ENCODE measurements at regions not wholly inside any gene's neighbourhood (a gene's known extent, or its start where the extent isn't known, plus 50 kb on each side); places are given as distances from the start of the nearest gene placed in this dataset.

DNA sequence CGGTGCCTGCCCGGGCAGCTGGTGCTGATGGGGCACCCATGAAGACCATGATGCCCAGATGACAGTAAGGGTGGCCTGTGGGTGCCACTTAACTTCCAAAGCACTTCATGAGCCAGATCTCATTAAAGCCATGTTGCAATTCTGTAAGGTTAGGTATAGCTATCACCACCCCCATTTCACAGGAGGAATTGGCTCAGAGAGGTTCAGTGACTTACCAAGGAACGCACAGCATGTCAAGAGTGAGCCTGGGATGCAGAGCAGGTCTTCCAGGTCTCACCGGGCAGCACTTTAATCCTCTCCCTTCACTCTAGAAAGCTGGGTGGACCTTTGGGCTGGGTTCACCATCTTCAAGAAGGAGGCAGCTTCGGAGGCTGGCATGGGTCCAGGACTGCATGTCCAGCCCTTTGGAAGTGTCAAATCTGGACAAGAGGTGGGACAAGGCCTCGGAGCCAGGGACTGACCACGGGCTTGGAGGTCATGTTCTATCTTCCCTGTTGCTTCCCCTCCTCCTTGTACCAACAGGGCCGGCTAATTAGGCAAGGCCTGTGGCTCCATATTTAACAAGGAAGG is 189.8 kb downstream of the URI1 start:
- Histone ChIP-seq H3K9me3 (no peaks in the 10 kb centered on the region), H3K27ac (no peak overlapping the region), H3K27me3 (no peaks in the 10 kb centered on the region), H3K4me3 (no peak overlapping the region), H3K36me3 (no peaks in the 10 kb centered on the region), H3K4me1 (no peaks in the 10 kb centered on the region)
- TF ChIP-seq, protein P1, sequence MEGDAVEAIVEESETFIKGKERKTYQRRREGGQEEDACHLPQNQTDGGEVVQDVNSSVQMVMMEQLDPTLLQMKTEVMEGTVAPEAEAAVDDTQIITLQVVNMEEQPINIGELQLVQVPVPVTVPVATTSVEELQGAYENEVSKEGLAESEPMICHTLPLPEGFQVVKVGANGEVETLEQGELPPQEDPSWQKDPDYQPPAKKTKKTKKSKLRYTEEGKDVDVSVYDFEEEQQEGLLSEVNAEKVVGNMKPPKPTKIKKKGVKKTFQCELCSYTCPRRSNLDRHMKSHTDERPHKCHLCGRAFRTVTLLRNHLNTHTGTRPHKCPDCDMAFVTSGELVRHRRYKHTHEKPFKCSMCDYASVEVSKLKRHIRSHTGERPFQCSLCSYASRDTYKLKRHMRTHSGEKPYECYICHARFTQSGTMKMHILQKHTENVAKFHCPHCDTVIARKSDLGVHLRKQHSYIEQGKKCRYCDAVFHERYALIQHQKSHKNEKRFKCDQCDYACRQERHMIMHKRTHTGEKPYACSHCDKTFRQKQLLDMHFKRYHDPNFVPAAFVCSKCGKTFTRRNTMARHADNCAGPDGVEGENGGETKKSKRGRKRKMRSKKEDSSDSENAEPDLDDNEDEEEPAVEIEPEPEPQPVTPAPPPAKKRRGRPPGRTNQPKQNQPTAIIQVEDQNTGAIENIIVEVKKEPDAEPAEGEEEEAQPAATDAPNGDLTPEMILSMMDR (IDR thresholded peaks at IDR 0.05) = no peak
- peak in 1 of 4 donors; percentile 45 for DNase-seq
- ATAC-seq = no peak
- intact Hi-C loops (cut with DNase I) = no loop called here

DNA sequence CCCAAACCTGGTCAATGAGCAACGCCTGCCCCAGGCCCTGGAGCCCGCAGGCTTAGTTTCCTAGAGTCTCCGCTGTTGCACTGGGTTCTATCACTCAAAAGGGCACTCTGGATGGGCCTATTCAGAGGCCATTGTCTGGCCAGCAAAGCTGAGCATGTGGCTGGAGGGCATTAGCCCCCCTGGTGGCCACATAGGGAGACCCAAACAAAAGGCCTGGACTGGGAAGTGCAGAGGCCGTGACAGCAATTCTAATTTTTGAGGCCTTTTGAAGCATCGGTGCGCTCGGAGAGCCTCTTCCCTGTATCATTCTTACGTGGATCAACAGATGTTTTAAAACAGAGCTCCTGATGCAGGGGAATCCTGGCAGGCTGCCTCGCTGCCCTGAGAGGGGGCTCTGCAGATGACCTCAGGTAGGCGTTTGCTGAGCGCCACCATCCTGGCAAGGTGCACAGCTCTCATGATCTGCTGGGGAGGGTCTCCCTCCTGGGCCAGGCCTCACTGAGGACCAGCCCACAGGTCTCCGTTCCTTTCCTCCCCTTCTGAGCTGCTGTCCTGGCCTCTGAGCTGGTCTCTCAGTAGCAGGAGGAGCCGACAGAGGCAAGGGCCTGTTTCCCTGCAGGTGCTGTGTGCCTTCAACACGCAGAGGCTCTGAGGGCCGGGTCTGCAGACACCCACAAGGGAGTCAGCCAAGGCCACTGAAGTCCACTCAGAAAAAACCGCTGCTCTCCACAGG is 190.5 kb downstream of the URI1 start:
- no peaks in the 10 kb centered on the region for H3K27me3 ChIP-seq
- H3K4me1 ChIP-seq = no peaks in the 10 kb centered on the region
- DNase-seq = no peak
- H3K4me3 ChIP-seq = no peak overlapping the region
- intact Hi-C loops (cut with DNase I) = no loop called here
- H3K9me3 ChIP-seq = no peaks in the 10 kb centered on the region
- ATAC-seq = no peak
- H3K36me3 ChIP-seq = no peaks in the 10 kb centered on the region
- no peak overlapping the region for H3K27ac ChIP-seq
- TF ChIP-seq, protein P1 (IDR thresholded peaks at IDR 0.05) = no peak

DNA sequence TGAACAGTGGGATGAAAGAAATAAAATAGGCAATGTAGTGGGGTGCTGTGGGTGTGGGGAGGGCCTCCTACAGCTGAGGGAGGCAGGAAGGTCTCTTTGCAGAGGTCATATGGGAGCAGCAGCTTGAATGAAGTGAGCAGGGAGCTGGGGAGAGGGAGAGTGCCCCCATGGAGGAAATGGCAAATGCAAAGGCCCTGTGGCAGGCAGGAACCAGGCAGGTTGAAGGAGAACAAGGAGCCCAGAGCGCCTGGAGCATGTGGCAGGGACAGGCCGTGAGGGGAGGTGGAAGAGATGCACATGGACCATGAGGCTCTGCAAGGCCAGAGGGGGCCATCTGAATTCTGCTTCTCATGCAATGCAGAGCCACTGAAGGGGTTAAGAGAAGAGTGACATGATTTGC is 191.8 kb downstream of the URI1 start:
- ATAC-seq (no peak), DNase-seq (no peak)
- no peak overlapping the region for H3K27ac ChIP-seq
- TF ChIP-seq, protein P1 (IDR thresholded peaks at IDR 0.05) = no peak
- no peak overlapping the region for H3K4me3 ChIP-seq
- no peaks in the 10 kb centered on the region for H3K36me3 ChIP-seq
- no peaks in the 10 kb centered on the region for H3K27me3 ChIP-seq
- H3K9me3 ChIP-seq = no peaks in the 10 kb centered on the region
- intact Hi-C loops (cut with DNase I) = no loop called here
- H3K4me1 ChIP-seq = no peaks in the 10 kb centered on the region

DNA sequence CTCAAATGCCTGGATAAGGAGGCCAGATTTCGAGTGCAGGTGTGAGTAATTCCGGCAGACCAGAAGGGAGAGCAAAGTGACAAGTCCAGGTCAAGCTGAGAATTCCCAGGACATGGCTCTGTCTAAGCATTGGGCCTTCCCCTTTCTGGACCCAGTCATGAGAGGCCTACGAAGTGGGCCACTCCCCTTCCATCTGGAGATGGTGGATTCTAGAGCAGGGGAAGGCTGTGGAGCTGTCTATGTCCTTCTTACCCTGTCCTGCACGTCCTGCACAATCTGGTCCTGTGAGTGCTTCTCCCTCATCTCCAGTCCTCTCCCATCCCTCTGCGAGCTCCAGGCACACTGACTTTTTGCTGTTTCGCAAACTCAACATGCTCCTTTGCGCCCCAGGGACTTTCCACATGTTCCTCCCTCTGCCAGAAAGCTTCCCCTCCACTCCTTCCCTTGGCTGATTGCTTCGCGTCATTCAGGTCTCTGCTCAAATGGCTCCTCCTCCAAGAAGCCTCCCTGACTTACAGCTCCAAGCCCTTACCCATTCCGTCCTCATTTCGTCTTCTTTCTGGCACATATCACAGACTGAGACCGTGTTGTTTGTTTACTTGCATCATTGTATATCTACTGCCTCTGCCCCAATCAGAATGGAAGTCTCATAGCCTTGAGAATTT is 193.2 kb downstream of the URI1 start:
- H3K4me1 ChIP-seq = no peaks in the 10 kb centered on the region
- DNase-seq (no peak), ATAC-seq (no peak)
- H3K27ac ChIP-seq = no peak overlapping the region
- no peaks in the 10 kb centered on the region for H3K27me3 ChIP-seq
- TF ChIP-seq, protein P1 (IDR thresholded peaks at IDR 0.05) = no peak
- H3K36me3 ChIP-seq = no peaks in the 10 kb centered on the region
- H3K9me3 ChIP-seq = no peaks in the 10 kb centered on the region
- intact Hi-C loops (cut with DNase I) = no loop called here
- H3K4me3 ChIP-seq = no peak overlapping the region

DNA sequence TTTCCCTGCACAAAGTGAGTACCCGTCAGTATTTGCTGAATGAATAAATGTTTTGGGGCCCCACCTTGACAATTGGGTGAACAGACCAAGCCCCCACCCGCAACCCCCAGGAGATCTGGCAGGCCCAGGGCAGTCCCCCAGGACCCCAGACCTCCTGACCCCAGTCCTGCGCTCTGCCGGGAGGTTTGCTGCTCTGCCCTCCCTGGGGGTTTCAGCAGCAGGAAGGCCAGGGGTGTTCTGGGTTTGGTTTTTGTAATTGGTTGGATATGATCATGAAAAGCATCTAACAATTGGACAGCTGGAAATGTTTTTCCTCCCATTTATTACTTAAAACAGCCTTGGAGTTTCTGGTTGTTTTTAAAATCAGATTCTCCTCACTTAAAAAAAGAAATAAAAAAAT is 193.8 kb downstream of the URI1 start:
- no peak for ATAC-seq
- H3K4me3 ChIP-seq = no peak overlapping the region
- no peaks in the 10 kb centered on the region for H3K27me3 ChIP-seq
- intact Hi-C loops (cut with DNase I) = no loop called here
- H3K27ac ChIP-seq = no peak overlapping the region
- H3K9me3 ChIP-seq = no peaks in the 10 kb centered on the region
- DNase-seq = no peak
- no peaks in the 10 kb centered on the region for H3K4me1 ChIP-seq
- TF ChIP-seq, protein P1 (IDR thresholded peaks at IDR 0.05) = no peak
- no peaks in the 10 kb centered on the region for H3K36me3 ChIP-seq
